Stimulated activated CD4-positive, alpha-beta T cell treated with anti-CD3 and anti-CD28 coated beads, Interleukin-12 subunit alpha, Interleukin-12 subunit beta, amount 100 ng/mL, for 4 hours (primary cell): ENCODE measurements at regions not wholly inside any gene's neighbourhood (a gene's known extent, or its start where the extent isn't known, plus 50 kb on each side); places are given as distances from the start of the nearest gene placed in this dataset.
"Not testable (repeated sequence)": the region's sequence is repeated elsewhere in the genome, so short reads cannot be mapped to it uniquely, and the experiment has no call there.

Experiments used
- DNase-seq: peaks from one replicate; pipeline ENCODE4 v3.0.0-alpha.2; 2020

GRCh38 chr1:61028136-61028535 is 54.2 kb upstream of the NFIA start:
- DNase-seq: no peak

GRCh38 chr1:61018068-61018467 is 64.3 kb upstream of the NFIA start:
- not testable (repeated sequence) for DNase-seq

GRCh38 chr1:61017651-61018050 is 64.7 kb upstream of the NFIA start:
- no peak for DNase-seq

GRCh38 chr1:61013946-61014667 is 68.3 kb upstream of the NFIA start:
- no peak for DNase-seq

GRCh38 chr1:61013189-61013945 is 69.0 kb upstream of the NFIA start:
- DNase-seq: no peak

- DNase-seq: no peak
Observed at GRCh38 chr1:61012341-61012761, 70.0 kb upstream of the NFIA start.

- no peak for DNase-seq
Observed at GRCh38 chr1:61011561-61012263, 70.6 kb upstream of the NFIA start.

- DNase-seq: no peak
Observed at GRCh38 chr1:61007534-61008364, 74.6 kb upstream of the NFIA start.

GRCh38 chr1:61005614-61006580 is 76.5 kb upstream of the NFIA start:
- DNase-seq: no peak

- DNase-seq: no peak
Observed at GRCh38 chr1:61004262-61005003, 77.9 kb upstream of the NFIA start.

- DNase-seq: no peak
Observed at GRCh38 chr1:61000327-61000726, 82.0 kb upstream of the NFIA start.

GRCh38 chr1:60998786-60999185 is 83.6 kb upstream of the NFIA start:
- no peak for DNase-seq

- no peak for DNase-seq
Observed at GRCh38 chr1:60994828-60995492, 87.4 kb upstream of the NFIA start.

GRCh38 chr1:60994369-60994768 is 88.0 kb upstream of the NFIA start:
- no peak for DNase-seq

- no peak for DNase-seq
Observed at GRCh38 chr1:60992165-60992564, 90.2 kb upstream of the NFIA start.

- DNase-seq: no peak
Observed at GRCh38 chr1:60990714-60991090, 91.7 kb upstream of the NFIA start.

GRCh38 chr1:60989749-60990713 is 92.3 kb upstream of the NFIA start:
- DNase-seq: no peak

- no peak for DNase-seq
Observed at GRCh38 chr1:60988891-60989290, 93.5 kb upstream of the NFIA start.

- DNase-seq: no peak
Observed at GRCh38 chr1:60987904-60988303, 94.5 kb upstream of the NFIA start.
